Esophagus squamous epithelium (tissue), 5 donors: ENCODE measurements at regions not wholly inside any gene's neighbourhood (a gene's known extent, or its start where the extent isn't known, plus 50 kb on each side); places are given as distances from the start of the nearest gene placed in this dataset.

ENCODE experiments used
- DNase-seq: peaks from one replicate; lab custom pipeline; 2025; lab: John Stamatoyannopoulos, UW
- H3K27ac ChIP-seq, 4 donors: fragments of 200-600 bp; sonication (generic); one replicate each; pipeline ENCODE4 v1.5.1; 2016 to 2019; ENCODE audit warnings: mild to moderate bottlenecking in 1 of 4
- H3K27me3 ChIP-seq, 4 donors: fragments of 200-600 bp; sonication (generic); 1 replicate in 3 of 4; 2 replicates in 1 of 4; pipeline versions ENCODE4 v1.5.1 to v1.6.0; 2017 to 2021; ENCODE audit warnings: antibody characterized with exemption in 1 of 4
- H3K36me3 ChIP-seq, 3 donors: fragments of 200-600 bp; sonication (generic); one replicate each; pipeline ENCODE4 v1.5.1; 2016 to 2019
- H3K4me1 ChIP-seq, 3 donors: fragments of 200-600 bp; sonication (generic); one replicate each; pipeline ENCODE4 v1.5.1; 2017 to 2019
- H3K4me3 ChIP-seq, 4 donors: fragments of 200-600 bp; sonication (generic); 1 replicate in 3 of 4; 2 replicates in 1 of 4; pipeline ENCODE4 v1.5.1; 2016 to 2019; ENCODE audit warnings: mild to moderate bottlenecking in 2 of 4, moderate library complexity in 1 of 4
- H3K9me3 ChIP-seq, 3 donors: fragments of 200-600 bp; sonication (generic); one replicate each; pipeline ENCODE4 v1.5.1; 2016 to 2019
- CTCF ChIP-seq, 6 experiments: fragments of 450-650 bp in 4 of 6; fragments of 200-600 bp in 2 of 6; sonication (generic) in 2 of 6; IDR thresholded peaks; one replicate each; pipeline ENCODE4 v1.5.1; 2016 to 2019; ENCODE audit warnings: antibody characterized with exemption in 6 of 6, mild to moderate bottlenecking in 4 of 6, moderate library complexity in 4 of 6
- POLR2A ChIP-seq, 4 donors: fragments of 450-650 bp; IDR thresholded peaks; one replicate each; pipeline ENCODE4 v1.6.1; 2017; ENCODE audit warnings: antibody characterized with exemption in 4 of 4, mild to moderate bottlenecking in 4 of 4, moderate library complexity in 3 of 4
- WGBS, 2 donors: methylation state at CpG; one replicate each; pipeline ENCODE4 v1.1.5; 2018; 5-methylcytosine and 5-hydroxymethylcytosine counted together
- intact Hi-C: fragments of 100-400 bp; cut with DNase I; formaldehyde crosslinking; loops from one replicate; pipeline ENCODE4 v1.15.0; 2022
- donor health status: DM: yes; HTN: yes; CAD: no.

- Histone ChIP-seq H3K4me1 (no peaks in the 10 kb centered on the region), H3K27ac (no peak overlapping the region), H3K9me3 (no peaks in the 10 kb centered on the region), H3K36me3 (no peaks in the 10 kb centered on the region), H3K4me3 (no peak overlapping the region), H3K27me3 (no peaks in the 10 kb centered on the region)
- intact Hi-C loops, result no loop called here
- DNase-seq, result no peak
- TF ChIP-seq POLR2A (IDR thresholded peaks at IDR 0.05) (no peak), CTCF (IDR thresholded peaks at IDR 0.05) (no peak)
- 50 to 58% methylated on average over 5 to 6 of the region's 6 CpGs for WGBS, 2 donors
Observed at GRCh38 chr6:91241946-91242613, 655.2 kb upstream of the MAP3K7 start.

- Histone ChIP-seq H3K9me3 (no peaks in the 10 kb centered on the region), H3K4me3 (no peak overlapping the region), H3K27ac (no peak overlapping the region), H3K36me3 (no peaks in the 10 kb centered on the region), H3K4me1 (no peaks in the 10 kb centered on the region), H3K27me3 (no peaks in the 10 kb centered on the region)
- 37 to 52% methylated on average over 1 of the region's 1 CpG for WGBS, 2 donors
- no peak for TF ChIP-seq POLR2A (IDR thresholded peaks at IDR 0.05)
- TF ChIP-seq CTCF (IDR thresholded peaks at IDR 0.05), result no peak
- intact Hi-C loops, result no loop called here
- no peak for DNase-seq
Observed at GRCh38 chr6:91240878-91241603, 654.2 kb upstream of the MAP3K7 start.

- TF ChIP-seq CTCF (IDR thresholded peaks at IDR 0.05), result no peak
- TF ChIP-seq POLR2A (IDR thresholded peaks at IDR 0.05), result no peak
- 65 to 74% methylated on average over 7 of the region's 7 CpGs for WGBS, 2 donors
- H3K4me3 ChIP-seq, result no peak overlapping the region
- H3K27ac ChIP-seq, result no peak overlapping the region
- H3K27me3 ChIP-seq, result no peaks in the 10 kb centered on the region
- DNase-seq, result no peak
- H3K4me1 ChIP-seq, result no peaks in the 10 kb centered on the region
- H3K36me3 ChIP-seq, result no peaks in the 10 kb centered on the region
- H3K9me3 ChIP-seq, result no peaks in the 10 kb centered on the region
- intact Hi-C loops, result no loop called here
Observed at GRCh38 chr6:91221072-91221720, 634.3 kb upstream of the MAP3K7 start.

GRCh38 chr6:91213229-91213901 lies 626.5 kb upstream of the MAP3K7 start:
- Histone ChIP-seq H3K27ac (no peak overlapping the region), H3K4me1 (no peaks in the 10 kb centered on the region), H3K9me3 (no peaks in the 10 kb centered on the region), H3K4me3 (no peak overlapping the region), H3K36me3 (no peaks in the 10 kb centered on the region), H3K27me3 (no peaks in the 10 kb centered on the region)
- 63 to 76% methylated on average over 3 to 4 of the region's 5 CpGs for WGBS, 2 donors
- DNase-seq, result no peak
- intact Hi-C loops, result no loop called here
- no peak for TF ChIP-seq CTCF (IDR thresholded peaks at IDR 0.05)
- TF ChIP-seq POLR2A (IDR thresholded peaks at IDR 0.05), result no peak
